CD4-positive, alpha-beta T cell (primary cell): ENCODE measurements at regions not wholly inside any gene's neighbourhood (a gene's known extent, or its start where the extent isn't known, plus 50 kb on each side); places are given as distances from the start of the nearest gene placed in this dataset.

Source experiments
- ATAC-seq: fragments of 200-7000 bp; cut with Tn5 transposase; one replicate; pipeline ENCODE4 v1.10.0; 2022; ENCODE audit warnings: mild to moderate bottlenecking; ENCODE audit not compliant: poor library complexity
- CTCF ChIA-PET: fragments of 350-600 bp; sonication (Branson Sonifier 250); formaldehyde crosslinking; loops from one replicate; lab custom pipeline; 2021; ENCODE audit warnings: antibody characterized with exemption, inconsistent platforms; lab: Charles Lee
- POLR2A ChIA-PET: fragments of 350-600 bp; sonication (Branson Sonifier 250); formaldehyde crosslinking; loops from one replicate; lab custom pipeline; 2021; ENCODE audit warnings: antibody characterized with exemption, inconsistent platforms; lab: Charles Lee
- DNase-seq, 14 experiments: peaks; one replicate each; pipeline ENCODE4 v3.0.0-alpha.2; 2013 to 2020; ENCODE audit warnings: mixed read lengths in 2 of 14
- H3K27ac ChIP-seq, 2 donors: one replicate each; pipeline versions ENCODE4 v1.5.1 to v1.7.0; 2013; ENCODE audit warnings: low read length in 2 of 2, low read depth in 1 of 2, mild to moderate bottlenecking in 1 of 2
- H3K27me3 ChIP-seq, 2 experiments: 1 replicate in 1 of 2; 2 replicates in 1 of 2; pipeline versions ENCODE4 v1.6.1 to v1.7.0; 2013; ENCODE audit warnings: low read length in 2 of 2, control low read depth in 1 of 2, mild to moderate bottlenecking in 1 of 2, moderate library complexity in 1 of 2; ENCODE audit not compliant: insufficient read depth in 2 of 2, control insufficient read depth in 1 of 2
- H3K36me3 ChIP-seq: one replicate; pipeline ENCODE4 v1.6.1; 2013; ENCODE audit warnings: low read length, control low read depth; ENCODE audit not compliant: insufficient read depth
- H3K4me1 ChIP-seq: one replicate; pipeline ENCODE4 v1.6.1; 2013; ENCODE audit warnings: low read length, control low read depth; ENCODE audit not compliant: insufficient read depth
- H3K4me3 ChIP-seq: one replicate; pipeline ENCODE4 v1.5.1; 2013; ENCODE audit warnings: mild to moderate bottlenecking, low read length, moderate library complexity
- H3K9me3 ChIP-seq, 2 experiments: 1 replicate in 1 of 2; 2 replicates in 1 of 2; pipeline versions ENCODE4 v1.6.1 to v1.7.0; 2013; ENCODE audit warnings: low read length in 2 of 2, mild to moderate bottlenecking in 2 of 2, control low read depth in 1 of 2, moderate library complexity in 1 of 2; ENCODE audit not compliant: control insufficient read depth in 1 of 2, insufficient read depth in 1 of 2
- H3K27ac Mint-ChIP-seq: one replicate; pipeline ENCODE4 v1.8.0; 2020; ENCODE audit warnings: mixed read lengths
- H3K27me3 Mint-ChIP-seq: one replicate; pipeline ENCODE4 v1.8.0; 2021; ENCODE audit warnings: mixed read lengths
- H3K36me3 Mint-ChIP-seq: one replicate; pipeline ENCODE4 v1.8.0; 2021; ENCODE audit warnings: low read depth, mixed read lengths
- H3K4me1 Mint-ChIP-seq: one replicate; pipeline ENCODE4 v1.8.0; 2021; ENCODE audit warnings: low read depth, mixed read lengths
- H3K4me3 Mint-ChIP-seq: one replicate; pipeline ENCODE4 v1.8.0; 2020; ENCODE audit warnings: mild to moderate bottlenecking, mixed read lengths
- H3K9me3 Mint-ChIP-seq: one replicate; pipeline ENCODE4 v1.8.0; 2020; ENCODE audit warnings: mixed read lengths
- intact Hi-C, 2 experiments: fragments of 100-400 bp; cut with DNase I in 1 of 2; cut with micrococcal nuclease in 1 of 2; formaldehyde crosslinking; loops; one replicate each; pipeline versions ENCODE4 v1.15.1 to v1.9.0; 2023 to 2025; cut with DNase I, micrococcal nuclease
- TF ChIP-seq, protein P1 (sequence below): fragments of 200-600 bp; IDR thresholded peaks from one replicate; pipeline ENCODE4 v1.8.0; 2022; ENCODE audit warnings: antibody characterized with exemption, mild to moderate bottlenecking

GRCh38 chr5:61679562-61679961 lies 347.5 kb downstream of the ZSWIM6 start:
- Histone ChIP-seq H3K27me3 (no peaks in the 10 kb centered on the region), H3K4me1 (no peaks in the 10 kb centered on the region), H3K4me3 (no peak overlapping the region), H3K36me3 (no peaks in the 10 kb centered on the region), H3K27ac (no peak overlapping the region), H3K9me3 (no peaks in the 10 kb centered on the region)
- no peaks in the 10 kb centered on the region for H3K4me1 Mint-ChIP-seq
- no peaks in the 10 kb centered on the region for H3K9me3 Mint-ChIP-seq
- H3K27ac Mint-ChIP-seq: no peak overlapping the region
- no peak overlapping the region for H3K4me3 Mint-ChIP-seq
- TF ChIP-seq, protein P1, sequence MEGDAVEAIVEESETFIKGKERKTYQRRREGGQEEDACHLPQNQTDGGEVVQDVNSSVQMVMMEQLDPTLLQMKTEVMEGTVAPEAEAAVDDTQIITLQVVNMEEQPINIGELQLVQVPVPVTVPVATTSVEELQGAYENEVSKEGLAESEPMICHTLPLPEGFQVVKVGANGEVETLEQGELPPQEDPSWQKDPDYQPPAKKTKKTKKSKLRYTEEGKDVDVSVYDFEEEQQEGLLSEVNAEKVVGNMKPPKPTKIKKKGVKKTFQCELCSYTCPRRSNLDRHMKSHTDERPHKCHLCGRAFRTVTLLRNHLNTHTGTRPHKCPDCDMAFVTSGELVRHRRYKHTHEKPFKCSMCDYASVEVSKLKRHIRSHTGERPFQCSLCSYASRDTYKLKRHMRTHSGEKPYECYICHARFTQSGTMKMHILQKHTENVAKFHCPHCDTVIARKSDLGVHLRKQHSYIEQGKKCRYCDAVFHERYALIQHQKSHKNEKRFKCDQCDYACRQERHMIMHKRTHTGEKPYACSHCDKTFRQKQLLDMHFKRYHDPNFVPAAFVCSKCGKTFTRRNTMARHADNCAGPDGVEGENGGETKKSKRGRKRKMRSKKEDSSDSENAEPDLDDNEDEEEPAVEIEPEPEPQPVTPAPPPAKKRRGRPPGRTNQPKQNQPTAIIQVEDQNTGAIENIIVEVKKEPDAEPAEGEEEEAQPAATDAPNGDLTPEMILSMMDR: no peak
- DNase-seq (no peak), ATAC-seq (no peak)
- CTCF ChIA-PET: no interaction called here
- intact Hi-C loops: no loop called here
- H3K36me3 Mint-ChIP-seq: no peaks in the 10 kb centered on the region
- peaks cover 18% of the 10 kb centered on the region for H3K27me3 Mint-ChIP-seq
- POLR2A ChIA-PET: no interaction called here

GRCh38 chr5:61680247-61680646 lies 348.2 kb downstream of the ZSWIM6 start:
- no peak overlapping the region for H3K4me3 Mint-ChIP-seq
- Histone ChIP-seq H3K27ac (no peak overlapping the region), H3K4me1 (no peaks in the 10 kb centered on the region), H3K27me3 (no peaks in the 10 kb centered on the region), H3K4me3 (no peak overlapping the region), H3K36me3 (no peaks in the 10 kb centered on the region), H3K9me3 (no peaks in the 10 kb centered on the region)
- no peaks in the 10 kb centered on the region for H3K4me1 Mint-ChIP-seq
- H3K9me3 Mint-ChIP-seq: no peaks in the 10 kb centered on the region
- no peak for DNase-seq
- no peak for ATAC-seq
- peaks cover 23% of the 10 kb centered on the region for H3K27me3 Mint-ChIP-seq
- ChIA-PET CTCF (no interaction called here), POLR2A (no interaction called here)
- no peak overlapping the region for H3K27ac Mint-ChIP-seq
- no peaks in the 10 kb centered on the region for H3K36me3 Mint-ChIP-seq
- TF ChIP-seq, protein P1: no peak
- intact Hi-C loops: no loop called here

DNA sequence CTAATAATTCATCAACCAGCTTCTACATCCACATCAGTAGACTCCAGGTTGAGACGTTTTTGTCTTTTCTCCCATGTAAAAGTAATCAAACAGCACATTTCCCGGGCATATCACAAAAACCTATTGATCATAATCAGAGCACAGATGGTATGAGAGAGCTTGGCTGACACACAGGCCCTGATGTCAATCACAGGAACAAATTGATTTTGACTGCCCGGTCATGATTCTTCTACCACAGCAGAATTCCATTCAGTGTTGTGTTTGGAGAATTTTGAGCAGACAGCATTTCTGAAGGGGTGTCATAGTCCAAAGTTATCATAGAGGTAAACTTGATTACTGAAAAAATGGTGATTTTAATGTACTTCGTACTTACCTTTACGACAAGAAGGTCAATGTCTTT lies 351.1 kb downstream of the ZSWIM6 start:
- H3K27me3 Mint-ChIP-seq: peaks cover 49% of the 10 kb centered on the region
- no peaks in the 10 kb centered on the region for H3K4me1 Mint-ChIP-seq
- H3K9me3 Mint-ChIP-seq: no peaks in the 10 kb centered on the region
- Histone ChIP-seq H3K27me3 (no peaks in the 10 kb centered on the region), H3K4me3 (no peak overlapping the region), H3K27ac (no peak overlapping the region), H3K9me3 (no peaks in the 10 kb centered on the region), H3K36me3 (no peaks in the 10 kb centered on the region), H3K4me1 (no peaks in the 10 kb centered on the region)
- CTCF ChIA-PET: no interaction called here
- H3K4me3 Mint-ChIP-seq: no peak overlapping the region
- no peak overlapping the region for H3K27ac Mint-ChIP-seq
- intact Hi-C loops: no loop called here
- ATAC-seq: no peak
- POLR2A ChIA-PET: no interaction called here
- H3K36me3 Mint-ChIP-seq: no peaks in the 10 kb centered on the region
- no peak for DNase-seq
- TF ChIP-seq, protein P1: no peak
